Dendritic cell treated with granulocyte-macrophage colony-stimulating factor and Interleukin-4, amounts not matched to agents 40 ng/mL and 50 ng/mL, for 4 days (primary cell): ENCODE measurements at regions not wholly inside any gene's neighbourhood (a gene's known extent, or its start where the extent isn't known, plus 50 kb on each side); places are given as distances from the start of the nearest gene placed in this dataset.

Source experiments
- H3K27ac Mint-ChIP-seq: one replicate; pipeline ENCODE4 v1.8.0; 2022; ENCODE audit warnings: mild to moderate bottlenecking, mixed read lengths
- H3K27me3 Mint-ChIP-seq: one replicate; pipeline ENCODE4 v1.8.0; 2022; ENCODE audit warnings: mild to moderate bottlenecking, mixed read lengths
- H3K36me3 Mint-ChIP-seq: one replicate; pipeline ENCODE4 v1.8.0; 2022; ENCODE audit warnings: low read depth, mixed read lengths
- H3K4me1 Mint-ChIP-seq: one replicate; pipeline ENCODE4 v1.8.0; 2022; ENCODE audit warnings: low read depth, mixed read lengths
- H3K4me3 Mint-ChIP-seq: one replicate; pipeline ENCODE4 v1.8.0; 2022; ENCODE audit warnings: mild to moderate bottlenecking, moderate library complexity, mixed read lengths
- H3K9me3 Mint-ChIP-seq: one replicate; pipeline ENCODE4 v1.8.0; 2022; ENCODE audit warnings: mixed read lengths
- intact Hi-C: fragments of 100-400 bp; cut with micrococcal nuclease; formaldehyde crosslinking; loops from one replicate; pipeline ENCODE4 v1.15.0; 2022

DNA sequence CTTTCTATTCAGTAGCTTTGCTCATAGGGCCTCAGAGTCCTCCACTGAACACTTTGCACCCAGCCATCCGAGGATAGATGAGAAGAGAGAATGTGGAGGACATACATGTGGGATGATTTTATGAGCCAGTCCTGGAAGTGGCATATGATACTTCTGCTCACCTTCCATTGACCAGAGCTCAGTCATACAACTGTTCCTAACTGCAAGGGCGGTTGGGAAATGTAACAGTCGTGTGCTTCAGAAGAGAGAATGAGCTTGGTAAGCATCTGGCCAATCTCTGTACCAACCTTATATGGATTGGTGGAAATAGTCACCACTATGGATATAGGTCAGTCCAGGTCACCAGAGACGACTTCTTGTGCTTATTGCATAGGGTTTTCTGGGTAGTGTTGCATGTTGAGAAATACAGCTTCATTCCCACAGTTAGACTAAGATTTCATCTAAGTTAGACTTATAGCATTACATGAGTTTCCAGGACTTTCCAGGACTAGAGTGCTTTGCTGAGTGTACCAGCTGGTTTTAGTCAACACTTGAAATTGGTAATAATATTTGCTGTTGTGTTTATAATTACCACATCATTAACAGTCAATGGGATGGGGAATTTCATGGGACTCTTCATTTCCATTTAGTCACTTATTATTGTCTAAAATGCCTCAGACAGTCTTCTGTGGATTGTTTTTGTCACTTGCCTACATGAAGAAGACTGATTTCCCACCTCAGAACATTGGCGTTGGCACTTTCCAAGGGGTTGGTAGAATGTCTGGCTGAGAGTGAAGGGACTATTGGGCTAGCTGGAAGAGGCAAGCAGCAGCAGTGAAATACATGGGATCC lies 214.5 kb upstream of the ROPN1 start:
- Mint-ChIP-seq H3K4me3 (no peak overlapping the region), H3K36me3 (no peaks in the 10 kb centered on the region), H3K27me3 (no peaks in the 10 kb centered on the region), H3K4me1 (no peaks in the 10 kb centered on the region), H3K27ac (no peak overlapping the region), H3K9me3 (no peaks in the 10 kb centered on the region)
- intact Hi-C loops, result no loop called here

DNA sequence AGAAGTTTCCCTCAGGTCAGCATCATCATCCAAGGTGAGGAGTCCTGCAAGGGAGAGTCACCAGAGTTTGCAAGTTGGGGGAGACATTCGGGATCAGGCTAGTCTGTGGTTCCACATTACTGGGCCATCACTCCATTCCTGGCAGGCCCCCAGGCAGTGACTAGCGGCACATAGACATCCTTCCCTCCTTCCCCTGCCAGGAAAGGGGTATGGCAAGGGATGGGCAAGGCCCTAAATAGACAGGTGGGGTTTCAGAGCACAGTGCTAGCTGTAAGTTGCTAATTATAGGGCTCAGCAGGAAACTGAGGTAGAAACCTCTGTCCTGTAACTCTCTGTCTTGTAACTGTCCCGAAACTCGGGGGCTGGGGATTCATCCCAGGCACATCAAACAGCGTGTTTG lies 215.2 kb upstream of the ROPN1 start:
- Mint-ChIP-seq H3K36me3 (no peaks in the 10 kb centered on the region), H3K27ac (no peak overlapping the region), H3K27me3 (no peaks in the 10 kb centered on the region)

DNA sequence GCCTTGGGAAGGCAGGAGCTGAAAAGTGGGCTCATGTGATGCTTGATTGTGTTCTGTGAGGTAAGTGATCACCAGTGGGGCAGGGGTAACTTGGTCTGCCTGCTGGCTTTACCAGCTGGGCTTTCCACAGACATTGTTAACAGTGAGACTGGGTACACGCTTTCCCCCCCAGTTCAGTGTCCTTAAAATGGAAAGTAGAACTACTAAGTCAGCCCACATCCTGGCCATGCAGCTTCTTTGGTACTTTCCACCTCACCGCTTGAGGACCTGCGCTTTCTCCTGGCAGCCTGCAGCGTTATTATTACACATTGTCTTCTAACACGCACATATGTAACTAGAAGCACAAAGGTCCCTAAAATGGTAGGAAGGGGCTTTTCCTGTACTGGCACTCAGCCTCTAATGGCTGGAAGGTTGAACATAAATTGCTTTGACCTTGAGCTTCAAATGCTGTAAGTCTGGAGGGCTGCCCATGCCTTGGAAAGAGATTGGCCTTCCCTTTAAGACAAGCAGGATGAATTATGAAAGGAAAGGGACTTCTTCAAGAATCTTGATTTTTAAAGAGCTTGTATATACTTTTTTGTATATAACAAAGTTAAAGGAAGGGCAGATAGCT lies 216.1 kb upstream of the ROPN1 start:
- intact Hi-C loops, result no loop called here
- Mint-ChIP-seq H3K27ac (no peak overlapping the region), H3K4me3 (no peak overlapping the region), H3K36me3 (no peaks in the 10 kb centered on the region), H3K27me3 (no peaks in the 10 kb centered on the region), H3K9me3 (no peaks in the 10 kb centered on the region), H3K4me1 (no peaks in the 10 kb centered on the region)

More for the DNA sequence above, 215.2 kb upstream of the ROPN1 start:
- intact Hi-C loops, result no loop called here
- Mint-ChIP-seq H3K4me3 (no peak overlapping the region), H3K9me3 (no peaks in the 10 kb centered on the region), H3K4me1 (no peaks in the 10 kb centered on the region)

DNA sequence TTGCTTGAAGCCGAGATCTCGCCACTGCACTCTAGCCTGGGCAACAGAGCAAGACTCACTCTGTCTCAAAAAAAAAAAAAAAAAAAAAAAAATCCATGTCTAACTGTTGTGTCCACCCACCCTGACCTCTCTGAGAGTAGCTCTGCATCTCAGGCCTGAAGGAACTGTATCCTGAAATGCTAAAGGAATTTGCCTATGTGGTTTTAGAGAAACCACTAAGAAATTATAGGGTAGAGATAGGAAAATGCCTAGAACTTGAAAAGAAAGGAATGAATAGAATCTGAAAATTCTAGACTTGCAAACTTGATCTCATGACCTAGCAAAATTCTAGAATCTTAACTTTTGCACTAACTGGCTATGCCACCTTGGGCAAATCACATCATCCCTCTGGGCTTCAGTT lies 217.5 kb upstream of the ROPN1 start:
- H3K9me3 Mint-ChIP-seq, result no peaks in the 10 kb centered on the region
- intact Hi-C loops, result no loop called here
- H3K36me3 Mint-ChIP-seq, result no peaks in the 10 kb centered on the region
- no peaks in the 10 kb centered on the region for H3K4me1 Mint-ChIP-seq
- H3K27ac Mint-ChIP-seq, result no peak overlapping the region
- H3K27me3 Mint-ChIP-seq, result no peaks in the 10 kb centered on the region
- no peak overlapping the region for H3K4me3 Mint-ChIP-seq

DNA sequence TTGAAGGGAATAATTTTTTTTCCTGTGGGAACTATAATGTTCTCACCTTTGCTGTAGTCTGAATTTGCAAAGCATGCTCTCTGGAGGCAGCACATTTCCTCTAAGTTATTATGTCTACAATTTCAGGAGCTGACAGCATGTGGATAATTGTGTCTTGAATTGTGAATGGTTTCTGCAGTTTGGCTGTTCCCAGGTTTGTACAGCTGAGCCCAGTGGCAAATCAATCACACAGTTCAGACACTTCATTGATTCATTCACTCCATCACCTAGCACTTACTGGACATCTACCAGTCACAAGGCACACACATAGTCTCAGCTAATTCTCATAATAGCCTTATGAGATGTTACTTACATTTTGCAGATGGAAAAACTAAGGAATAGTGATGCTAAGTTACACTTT lies 219.0 kb upstream of the ROPN1 start:
- Mint-ChIP-seq H3K27me3 (no peaks in the 10 kb centered on the region), H3K27ac (no peak overlapping the region), H3K36me3 (no peaks in the 10 kb centered on the region), H3K4me3 (no peak overlapping the region), H3K9me3 (no peaks in the 10 kb centered on the region), H3K4me1 (no peaks in the 10 kb centered on the region)
- intact Hi-C loops, result no loop called here

DNA sequence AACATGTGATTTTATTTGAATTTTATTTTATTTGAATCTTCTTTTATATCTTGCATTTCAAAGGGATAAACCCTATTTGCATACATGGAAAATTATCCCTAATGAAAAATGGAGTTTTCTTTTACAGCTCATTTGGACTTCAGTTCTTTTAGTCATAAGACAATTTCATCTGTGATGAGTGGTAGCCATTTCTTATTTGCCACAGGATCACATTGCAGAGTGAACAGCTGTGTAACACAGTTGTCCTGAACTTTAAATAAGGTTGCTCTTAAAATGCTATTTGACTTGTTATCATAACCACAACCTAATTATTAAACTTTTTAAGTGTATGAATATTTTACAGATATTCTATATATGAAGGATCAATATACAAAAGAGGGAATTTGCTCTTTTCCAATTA lies 221.7 kb upstream of the ROPN1 start:
- Mint-ChIP-seq H3K4me1 (no peaks in the 10 kb centered on the region), H3K4me3 (no peak overlapping the region), H3K27ac (no peak overlapping the region), H3K36me3 (no peaks in the 10 kb centered on the region), H3K9me3 (no peaks in the 10 kb centered on the region), H3K27me3 (no peaks in the 10 kb centered on the region)
- intact Hi-C loops, result no loop called here

DNA sequence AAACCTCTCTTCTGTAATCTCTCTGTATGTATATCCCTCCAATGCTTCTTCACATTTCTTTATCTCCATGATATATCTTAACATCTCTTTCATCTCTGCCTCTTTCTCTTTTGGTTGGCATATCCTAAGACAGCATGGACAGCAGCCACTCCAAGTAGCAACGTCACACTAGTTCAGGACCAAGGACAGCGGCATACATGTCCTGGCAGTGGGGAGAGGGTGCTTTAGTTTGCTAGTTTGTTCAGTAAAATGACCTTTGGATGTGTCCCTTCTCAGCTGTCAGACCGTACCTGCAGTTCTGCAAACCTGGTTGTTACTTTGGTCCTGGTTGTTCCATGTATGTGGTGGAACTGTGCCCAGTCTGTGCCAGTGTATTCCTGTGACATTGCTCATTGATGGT lies 225.6 kb upstream of the ROPN1 start:
- Mint-ChIP-seq H3K36me3 (no peaks in the 10 kb centered on the region), H3K9me3 (no peaks in the 10 kb centered on the region), H3K27ac (no peak overlapping the region), H3K4me1 (no peaks in the 10 kb centered on the region), H3K4me3 (no peak overlapping the region), H3K27me3 (peaks cover under 1% of the 10 kb centered on the region)
- intact Hi-C loops, result no loop called here

DNA sequence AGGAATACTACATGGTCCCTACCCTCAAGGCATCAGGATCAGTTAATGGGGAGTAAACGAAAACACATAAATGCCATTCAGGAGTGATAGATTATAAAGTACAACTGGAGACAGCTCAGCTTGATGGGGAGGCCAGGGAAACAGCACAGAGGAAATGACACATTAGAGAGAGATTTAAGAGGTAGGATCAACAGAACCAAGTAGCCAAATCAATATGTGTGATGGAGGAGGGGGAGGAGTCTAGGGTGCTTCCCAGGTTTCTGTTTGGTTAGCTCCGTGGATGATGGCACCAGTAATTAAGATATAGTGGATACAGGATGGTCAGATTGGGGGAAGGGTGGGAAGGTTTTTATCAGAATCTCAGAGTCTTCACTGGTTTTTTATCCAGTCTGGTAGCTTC lies 229.5 kb upstream of the ROPN1 start:
- no peak overlapping the region for H3K27ac Mint-ChIP-seq
- H3K4me3 Mint-ChIP-seq, result no peak overlapping the region
- H3K9me3 Mint-ChIP-seq, result no peaks in the 10 kb centered on the region
- H3K27me3 Mint-ChIP-seq, result peaks cover 1% of the 10 kb centered on the region
- H3K36me3 Mint-ChIP-seq, result no peaks in the 10 kb centered on the region
- no peaks in the 10 kb centered on the region for H3K4me1 Mint-ChIP-seq
- intact Hi-C loops, result no loop called here

DNA sequence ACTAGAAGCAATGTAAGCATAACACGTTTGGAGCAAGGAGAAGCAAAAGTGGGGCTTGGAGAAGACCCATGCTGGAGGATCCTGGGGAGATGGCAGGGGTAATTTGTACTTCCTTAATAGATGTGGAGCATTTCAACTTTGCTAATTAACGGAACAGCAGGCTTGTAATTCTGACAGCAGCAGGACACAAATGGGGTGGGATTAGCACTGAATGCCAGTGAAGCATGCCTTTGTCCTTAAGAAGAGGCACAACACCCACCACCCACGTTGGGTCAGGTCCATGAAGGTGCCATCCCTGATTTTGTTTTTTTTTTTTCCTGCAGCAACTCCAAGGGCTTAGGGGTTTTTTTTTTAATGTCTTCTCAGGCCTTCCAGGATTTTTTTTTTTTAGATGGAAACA lies 231.9 kb upstream of the ROPN1 start:
- Mint-ChIP-seq H3K27ac (no peak overlapping the region), H3K9me3 (no peaks in the 10 kb centered on the region), H3K4me3 (no peak overlapping the region), H3K36me3 (no peaks in the 10 kb centered on the region), H3K4me1 (no peaks in the 10 kb centered on the region), H3K27me3 (peaks cover 1% of the 10 kb centered on the region)
- intact Hi-C loops, result no loop called here

DNA sequence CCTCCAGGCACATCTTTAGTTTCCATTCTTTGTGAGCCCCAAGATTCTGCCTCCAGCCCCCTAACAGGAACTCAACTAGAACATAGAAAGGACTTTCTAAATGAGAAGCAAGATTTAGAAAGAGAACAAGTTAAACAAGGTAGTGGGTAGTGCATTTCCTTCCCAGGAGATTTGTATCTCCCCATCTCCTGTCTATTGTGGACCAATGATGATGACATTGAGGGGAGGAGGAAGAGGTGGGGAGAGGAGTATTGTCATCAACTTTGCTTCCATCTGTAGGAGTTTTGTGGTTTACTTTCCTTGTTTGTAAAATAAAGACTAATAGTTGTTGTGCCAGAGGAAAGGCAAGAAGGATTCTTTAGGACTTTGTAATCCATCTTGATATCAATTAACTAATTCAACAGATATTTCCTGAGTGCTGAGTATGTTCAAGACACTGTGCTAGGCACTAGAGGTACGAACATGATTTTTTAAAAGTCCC lies 235.3 kb upstream of the ROPN1 start:
- H3K27ac Mint-ChIP-seq, result no peak overlapping the region
- intact Hi-C loops, result no loop called here
- H3K4me3 Mint-ChIP-seq, result no peak overlapping the region
- H3K4me1 Mint-ChIP-seq, result peaks cover 4% of the 10 kb centered on the region
- H3K9me3 Mint-ChIP-seq, result no peaks in the 10 kb centered on the region
- no peaks in the 10 kb centered on the region for H3K36me3 Mint-ChIP-seq
- H3K27me3 Mint-ChIP-seq, result peaks cover 7% of the 10 kb centered on the region

DNA sequence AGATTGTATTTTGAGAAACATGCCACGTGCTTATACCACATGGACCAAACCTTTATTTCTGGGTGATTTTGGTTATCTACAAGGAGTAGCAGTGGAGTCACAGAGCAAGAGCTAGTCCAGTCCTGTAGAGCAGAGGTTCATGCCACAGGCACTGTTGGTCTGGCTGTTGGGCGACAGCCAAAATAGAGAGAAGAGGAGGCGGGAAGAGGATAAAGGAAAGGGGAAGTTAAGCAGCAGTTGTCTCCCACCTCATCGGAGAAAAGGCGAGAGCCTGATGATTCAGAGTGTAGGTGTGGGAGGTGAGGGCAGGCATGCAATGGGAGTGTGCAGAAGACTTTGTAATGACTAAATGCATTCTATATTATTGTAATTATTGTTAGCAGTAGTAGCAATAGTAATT lies 237.5 kb upstream of the ROPN1 start:
- no peaks in the 10 kb centered on the region for H3K9me3 Mint-ChIP-seq
- intact Hi-C loops, result no loop called here
- peaks cover 6% of the 10 kb centered on the region for H3K27me3 Mint-ChIP-seq
- H3K36me3 Mint-ChIP-seq, result no peaks in the 10 kb centered on the region
- peaks cover 4% of the 10 kb centered on the region for H3K4me1 Mint-ChIP-seq
- H3K4me3 Mint-ChIP-seq, result no peak overlapping the region
- no peak overlapping the region for H3K27ac Mint-ChIP-seq

DNA sequence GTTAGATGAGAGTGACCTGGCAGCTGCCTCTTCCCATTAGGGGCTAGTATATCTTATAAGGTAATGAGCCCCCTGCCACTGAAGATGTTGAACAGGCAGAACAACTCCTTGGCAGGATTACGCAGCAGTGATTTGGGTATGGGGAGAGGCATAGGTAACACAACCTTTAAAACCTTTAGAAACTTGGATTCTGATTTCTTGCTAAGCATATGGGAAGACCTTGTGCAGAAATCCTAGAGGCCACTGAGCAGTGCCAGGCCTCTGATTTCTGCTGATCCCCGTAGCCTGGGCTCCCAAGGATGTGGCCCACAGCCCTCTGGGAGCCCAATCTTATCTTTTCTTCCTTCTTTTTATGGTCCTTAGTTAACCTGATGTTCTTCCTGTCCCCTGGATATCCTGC lies 237.9 kb upstream of the ROPN1 start:
- intact Hi-C loops, result no loop called here

DNA sequence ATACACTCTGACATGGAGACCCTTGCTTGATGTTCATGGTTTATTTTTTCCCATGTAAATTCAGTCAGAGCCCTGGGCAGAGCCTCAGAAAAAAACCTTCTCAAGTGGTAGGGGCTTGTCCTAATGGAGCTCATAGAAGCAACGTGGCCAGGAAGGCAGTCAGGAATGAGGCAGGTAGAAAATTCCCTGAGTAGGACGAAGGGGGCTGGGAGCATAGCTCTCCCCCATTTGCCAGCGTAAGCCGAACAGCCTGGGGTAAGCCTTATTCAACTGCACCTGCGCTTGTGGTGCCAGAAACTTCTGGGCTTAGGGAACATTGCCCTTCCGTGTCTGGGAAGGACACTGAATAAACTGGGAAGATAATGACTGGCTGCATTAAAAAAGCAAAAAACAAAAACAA lies 238.5 kb upstream of the ROPN1 start:
- Mint-ChIP-seq H3K9me3 (no peaks in the 10 kb centered on the region), H3K27me3 (peaks cover 6% of the 10 kb centered on the region), H3K4me1 (peaks cover 4% of the 10 kb centered on the region), H3K36me3 (no peaks in the 10 kb centered on the region), H3K27ac (no peak overlapping the region), H3K4me3 (no peak overlapping the region)
- intact Hi-C loops, result no loop called here

More for the DNA sequence above, 237.9 kb upstream of the ROPN1 start:
- Mint-ChIP-seq H3K36me3 (no peaks in the 10 kb centered on the region), H3K4me3 (no peak overlapping the region), H3K4me1 (peaks cover 4% of the 10 kb centered on the region), H3K9me3 (no peaks in the 10 kb centered on the region), H3K27ac (no peak overlapping the region), H3K27me3 (peaks cover 6% of the 10 kb centered on the region)

DNA sequence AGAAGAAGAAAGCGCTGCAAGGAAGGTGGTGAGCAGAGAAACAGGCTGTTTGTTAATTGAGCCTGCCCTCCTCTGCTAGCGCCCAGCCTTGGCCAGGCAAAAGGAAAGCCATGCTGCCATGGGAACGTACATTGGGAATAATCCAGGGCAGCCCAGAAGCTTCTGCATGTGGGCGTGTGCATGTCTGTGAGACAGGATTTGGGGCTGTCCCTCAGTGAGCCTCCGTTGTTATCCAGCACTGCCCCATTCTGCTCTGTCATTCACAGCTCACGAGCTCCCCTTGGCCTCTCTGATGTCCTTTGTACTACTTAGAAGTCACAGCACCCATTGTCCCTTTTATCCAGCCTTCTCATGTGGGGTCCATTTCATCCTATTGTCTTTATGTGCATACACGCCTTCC lies 239.1 kb upstream of the ROPN1 start:
- Mint-ChIP-seq H3K4me1 (peaks cover 4% of the 10 kb centered on the region), H3K27ac (no peak overlapping the region), H3K27me3 (peaks cover 6% of the 10 kb centered on the region), H3K36me3 (no peaks in the 10 kb centered on the region), H3K9me3 (no peaks in the 10 kb centered on the region), H3K4me3 (no peak overlapping the region)
- intact Hi-C loops, result no loop called here

DNA sequence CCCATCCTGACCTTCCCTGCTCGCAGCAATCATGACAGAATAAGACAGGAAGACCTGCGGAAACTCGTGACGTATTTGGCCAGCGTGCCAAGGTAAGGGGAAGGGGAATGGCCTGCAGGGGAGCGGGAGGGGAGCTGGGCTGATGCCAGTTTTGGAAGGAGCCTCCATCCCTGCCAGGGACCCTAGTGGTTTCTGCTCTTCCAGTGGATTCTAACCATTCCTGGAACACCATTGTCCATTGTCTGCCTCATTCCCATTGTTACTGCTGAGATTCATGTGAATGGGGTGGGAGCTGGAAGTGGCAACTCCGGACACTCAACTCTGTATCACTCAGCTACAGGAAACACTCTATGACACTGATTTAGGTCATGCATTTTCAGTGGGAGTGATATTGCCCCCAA lies 242.9 kb upstream of the ROPN1 start:
- no peaks in the 10 kb centered on the region for H3K9me3 Mint-ChIP-seq
- intact Hi-C loops, result no loop called here
- peaks cover 6% of the 10 kb centered on the region for H3K27me3 Mint-ChIP-seq
- H3K4me1 Mint-ChIP-seq, result no peaks in the 10 kb centered on the region
- no peak overlapping the region for H3K27ac Mint-ChIP-seq
- no peaks in the 10 kb centered on the region for H3K36me3 Mint-ChIP-seq
- H3K4me3 Mint-ChIP-seq, result no peak overlapping the region
